HG02852 (cell line): ENCODE measurements at regions not wholly inside any gene's neighbourhood (a gene's known extent, or its start where the extent isn't known, plus 50 kb on each side); places are given as distances from the start of the nearest gene placed in this dataset.
A peak's percentile ranks its signal among the peaks of the same experiment; 100 is the strongest.

ENCODE experiments used
- ATAC-seq: cut with Tn5 transposase; IDR thresholded peaks from one replicate; pipeline ENCODE4 v1.9.1; 2021; ENCODE audit warnings: mild to moderate bottlenecking, moderate library complexity; ENCODE audit not compliant: unreplicated experiment

DNA sequence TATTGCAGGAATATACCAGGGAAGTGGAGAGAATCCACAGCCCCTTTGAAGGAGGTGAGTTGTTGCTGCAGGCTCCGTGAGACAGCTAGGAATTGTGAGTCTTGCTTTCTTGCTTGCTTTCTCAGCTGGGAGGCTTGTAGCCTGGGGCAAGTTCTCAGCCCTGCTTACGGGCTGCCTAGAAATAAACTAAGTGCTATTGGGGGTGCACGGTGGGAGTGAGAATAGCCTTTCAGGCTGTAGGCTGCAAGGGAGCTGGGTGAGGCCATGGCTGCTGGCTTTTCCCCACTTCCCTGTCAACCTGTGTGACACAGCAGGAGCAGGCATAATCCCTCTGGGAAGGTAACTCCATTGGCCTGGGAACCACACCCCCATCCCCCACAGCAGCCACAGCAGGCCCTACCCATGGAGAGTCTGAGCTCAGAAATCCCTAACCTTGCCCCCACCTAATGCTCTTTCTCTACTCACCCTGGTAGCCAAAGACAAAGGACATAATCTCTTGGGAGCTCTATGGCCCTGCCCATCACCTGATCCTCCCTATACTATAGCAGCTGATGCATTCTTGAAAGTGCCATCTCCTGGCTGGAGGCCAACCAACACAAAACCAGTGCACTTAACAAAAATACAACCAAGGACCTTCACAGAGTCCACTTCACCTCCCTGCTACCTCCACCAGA lies 113.0 kb downstream of the MMRN1 start:
- no peak for ATAC-seq

GRCh38 chr4:90012918-90013317 lies 114.3 kb upstream of the CCSER1 start:
- no peak for ATAC-seq

GRCh38 chr4:90024519-90024918 lies 102.7 kb upstream of the CCSER1 start:
- ATAC-seq: no peak

- ATAC-seq: no peak
These were observed 101.9 kb upstream of the CCSER1 start for GRCh38 chr4:90025248-90025647.

GRCh38 chr4:90027565-90027964 lies 99.6 kb upstream of the CCSER1 start:
- peak; percentile 90 for ATAC-seq

- no peak for ATAC-seq
These were observed 98.7 kb upstream of the CCSER1 start for GRCh38 chr4:90028460-90028859.

- ATAC-seq: no peak
These were observed 97.0 kb upstream of the CCSER1 start for GRCh38 chr4:90030202-90030601.

DNA sequence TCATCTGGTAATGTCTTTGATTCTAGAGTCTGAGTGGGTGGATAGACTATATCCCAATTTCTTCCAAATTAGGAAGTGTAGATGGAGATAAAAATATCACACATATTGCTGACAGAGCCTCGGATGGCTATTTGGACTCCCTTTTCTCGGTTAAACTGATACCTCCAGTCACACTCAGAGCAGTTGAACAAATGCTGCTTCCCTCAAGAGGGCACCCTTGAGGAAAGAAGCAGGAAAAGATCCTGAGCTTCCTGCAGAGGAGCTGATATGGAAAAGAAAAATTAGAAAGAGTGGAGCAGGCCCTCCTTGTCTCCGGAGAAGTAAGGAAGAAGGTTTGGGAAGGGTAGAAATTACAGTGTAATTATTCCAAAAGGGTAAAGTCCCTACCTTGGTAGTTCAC lies 96.2 kb upstream of the CCSER1 start:
- ATAC-seq: no peak

GRCh38 chr4:90039122-90039521 lies 88.1 kb upstream of the CCSER1 start:
- no peak for ATAC-seq

DNA sequence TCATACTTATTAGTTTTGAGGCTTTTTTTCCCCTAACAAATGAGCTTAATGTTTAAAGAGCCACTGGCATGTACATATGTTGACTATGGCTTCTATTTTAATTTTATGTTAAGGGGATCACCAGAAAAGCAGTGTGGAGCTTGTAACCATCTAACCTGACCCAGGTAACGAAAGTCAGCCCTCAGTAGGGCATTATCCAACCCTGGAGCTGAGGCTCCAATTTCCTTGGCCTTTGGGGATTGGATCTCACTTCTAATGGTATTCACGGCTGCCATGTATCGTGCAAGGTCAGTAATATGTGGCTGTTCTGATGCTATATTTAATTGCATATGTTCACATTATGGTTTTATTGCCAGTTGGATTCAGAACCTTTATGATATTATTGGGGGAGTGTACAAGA lies 75.2 kb upstream of the CCSER1 start:
- ATAC-seq: no peak

DNA sequence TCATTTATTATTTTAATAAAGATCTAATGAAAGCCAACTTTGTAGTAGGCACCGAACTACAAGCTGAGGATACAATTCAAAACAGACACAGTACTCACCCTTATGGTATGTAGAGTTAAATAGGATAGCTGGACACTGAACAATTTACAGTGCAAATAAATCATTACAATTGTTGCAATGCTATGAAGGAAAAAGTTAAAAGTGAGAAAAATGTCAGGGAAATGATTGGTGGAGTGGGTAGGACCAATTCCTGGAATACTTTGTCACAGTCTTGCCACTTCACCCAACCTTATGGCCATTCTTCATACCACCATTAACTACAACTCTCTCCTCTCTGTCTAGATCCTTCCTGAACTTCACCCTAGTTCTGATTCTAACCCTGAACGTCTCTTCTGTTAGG lies 70.1 kb upstream of the CCSER1 start:
- no peak for ATAC-seq

DNA sequence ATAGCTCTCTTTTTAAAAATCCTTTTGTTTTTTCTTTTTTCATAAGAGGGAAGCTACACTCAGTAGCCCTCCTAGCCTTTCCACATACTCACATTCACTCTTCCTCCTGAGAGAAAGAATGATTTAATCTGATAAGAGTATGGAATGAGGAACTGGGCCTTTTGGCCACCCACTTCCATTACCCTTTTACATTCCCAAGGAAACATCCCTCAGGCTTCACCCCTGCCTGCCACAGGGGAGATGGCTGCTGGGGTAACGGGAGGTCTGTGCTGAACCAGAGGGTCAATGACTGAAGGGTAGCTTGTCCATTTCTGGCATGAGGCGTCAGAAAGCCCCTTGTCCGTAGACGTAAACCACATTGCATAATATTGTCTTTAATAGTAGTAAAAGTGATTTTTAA lies 67.2 kb upstream of the CCSER1 start:
- ATAC-seq: no peak

- no peak for ATAC-seq
These were observed 65.3 kb upstream of the CCSER1 start for GRCh38 chr4:90061881-90062280.

- no peak for ATAC-seq
These were observed 63.0 kb upstream of the CCSER1 start for GRCh38 chr4:90064196-90064595.

DNA sequence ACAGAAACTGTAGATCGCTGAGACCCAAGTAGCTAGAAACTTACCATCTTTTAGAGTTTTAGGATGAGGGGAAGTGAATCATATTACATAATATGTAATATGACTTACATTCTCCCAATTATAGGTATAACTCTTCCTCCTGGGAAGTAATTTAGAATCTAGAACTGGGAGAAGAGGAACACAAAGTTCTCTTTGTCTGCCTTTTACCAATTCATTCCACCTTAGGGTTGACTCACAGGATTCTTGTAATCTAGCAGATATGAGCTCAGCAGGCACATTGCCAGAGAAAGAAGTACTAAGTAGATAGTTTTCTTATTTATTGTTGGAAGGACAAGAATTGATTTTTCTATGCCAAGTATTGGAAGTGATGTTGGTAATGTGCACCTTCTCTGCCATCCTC lies 58.0 kb upstream of the CCSER1 start:
- ATAC-seq: no peak

GRCh38 chr4:90071289-90072235 lies 55.6 kb upstream of the CCSER1 start:
- peak; percentile 52 for ATAC-seq

GRCh38 chr4:90074322-90074886 lies 52.8 kb upstream of the CCSER1 start:
- ATAC-seq: no peak
